Activated CD4-positive, alpha-beta T cell treated with anti-CD3 and anti-CD28 coated beads for 24 hours (primary cell): ENCODE measurements at regions not wholly inside any gene's neighbourhood (a gene's known extent, or its start where the extent isn't known, plus 50 kb on each side); places are given as distances from the start of the nearest gene placed in this dataset.
"Not testable (repeated sequence)": the region's sequence is repeated elsewhere in the genome, so short reads cannot be mapped to it uniquely, and the experiment has no call there.

Experiments used
- DNase-seq, 2 donors: peaks; one replicate each; pipeline ENCODE4 v3.0.0-alpha.2; 2020; ENCODE audit warnings: low read depth in 2 of 2

DNA sequence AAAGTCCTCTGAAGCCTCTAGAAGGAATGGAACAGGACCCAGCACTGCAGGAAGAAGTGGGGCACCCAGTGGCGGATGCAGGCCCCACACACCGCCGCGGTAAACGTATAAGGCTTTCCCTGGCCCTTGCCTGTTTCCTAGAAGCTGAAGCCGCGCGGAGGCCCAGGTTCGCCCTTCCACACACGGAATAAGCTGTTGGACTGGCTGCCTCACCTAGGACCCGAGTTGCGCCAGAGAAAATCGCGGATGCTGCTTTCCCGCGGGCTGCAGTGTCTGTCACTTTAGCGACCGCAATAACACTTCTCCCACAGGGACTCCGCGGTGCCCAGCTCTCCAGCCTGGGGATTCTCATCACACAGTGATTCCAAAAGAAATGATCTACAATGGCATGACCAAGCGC is 1736.9 kb downstream of the TP53TG3F start:
- DNase-seq: no peak

GRCh38 chr16:35197656-35198055 is 1738.2 kb downstream of the TP53TG3F start:
- DNase-seq: no peak

- DNase-seq: no peak
These were observed 1739.1 kb downstream of the TP53TG3F start for GRCh38 chr16:35198223-35199199.

- no peak for DNase-seq
These were observed 1741.2 kb downstream of the TP53TG3F start for GRCh38 chr16:35200662-35201061.

- no peak for DNase-seq
These were observed 1741.7 kb downstream of the TP53TG3F start for GRCh38 chr16:35201151-35201550.

- no peak for DNase-seq
These were observed 1744.2 kb downstream of the TP53TG3F start for GRCh38 chr16:35203636-35204035.

- DNase-seq: no peak
These were observed 1747.9 kb downstream of the TP53TG3F start for GRCh38 chr16:35207059-35207999.

GRCh38 chr16:35208001-35208935 is 1748.9 kb downstream of the TP53TG3F start:
- DNase-seq: no peak

GRCh38 chr16:35210681-35211433 is 1751.4 kb downstream of the TP53TG3F start:
- no peak for DNase-seq

DNA sequence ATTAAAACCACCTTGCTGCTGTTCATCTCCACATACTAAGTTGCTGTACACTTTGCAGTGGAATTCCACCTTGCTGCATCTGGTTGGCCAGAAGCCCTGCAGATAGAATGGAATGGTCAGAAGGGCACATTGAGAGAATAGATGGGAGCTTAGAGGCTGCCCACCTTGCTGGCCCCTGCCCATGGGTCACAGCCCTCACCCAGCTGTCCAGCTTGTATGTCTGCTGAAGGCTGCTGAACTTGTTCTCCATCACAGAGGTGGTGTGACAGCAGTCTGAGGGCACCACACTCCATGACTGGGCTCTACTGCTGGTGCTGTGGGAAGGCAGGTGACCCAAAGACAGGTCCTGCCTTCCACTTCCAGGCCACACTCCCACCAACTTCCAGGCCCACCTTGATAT is 1755.4 kb downstream of the TP53TG3F start:
- no peak for DNase-seq

GRCh38 chr16:35215287-35215686 is 1755.9 kb downstream of the TP53TG3F start:
- no peak for DNase-seq

DNA sequence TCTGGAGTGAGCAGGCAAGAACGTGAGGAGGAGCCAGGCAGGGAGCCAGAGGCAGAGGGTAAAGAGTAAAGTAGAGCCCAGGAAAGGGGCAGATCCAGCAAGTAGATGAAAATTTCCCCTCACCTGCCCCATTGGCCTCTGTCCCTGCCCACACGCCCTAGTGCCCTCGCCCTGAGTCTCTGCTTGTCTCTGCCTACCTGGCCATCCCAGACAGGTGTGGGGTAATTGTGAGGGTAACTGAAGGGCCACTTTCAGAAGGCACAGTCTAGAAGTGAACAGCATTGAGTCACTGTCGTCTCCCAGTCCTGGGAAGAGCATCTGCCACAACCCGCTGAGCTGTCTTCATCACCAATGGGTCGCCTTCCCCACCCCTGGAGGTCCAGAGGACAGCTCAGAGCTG is 1756.8 kb downstream of the TP53TG3F start:
- DNase-seq: not testable (repeated sequence)

- DNase-seq: no peak
These were observed 1762.2 kb downstream of the TP53TG3F start for GRCh38 chr16:35221482-35222185.

- DNase-seq: no peak
These were observed 1775.3 kb downstream of the TP53TG3F start for GRCh38 chr16:35234679-35235078.

- DNase-seq: no peak
These were observed 1780.1 kb downstream of the TP53TG3F start for GRCh38 chr16:35239561-35239960.

- no peak for DNase-seq
These were observed 1789.6 kb downstream of the TP53TG3F start for GRCh38 chr16:35249051-35249450.

DNA sequence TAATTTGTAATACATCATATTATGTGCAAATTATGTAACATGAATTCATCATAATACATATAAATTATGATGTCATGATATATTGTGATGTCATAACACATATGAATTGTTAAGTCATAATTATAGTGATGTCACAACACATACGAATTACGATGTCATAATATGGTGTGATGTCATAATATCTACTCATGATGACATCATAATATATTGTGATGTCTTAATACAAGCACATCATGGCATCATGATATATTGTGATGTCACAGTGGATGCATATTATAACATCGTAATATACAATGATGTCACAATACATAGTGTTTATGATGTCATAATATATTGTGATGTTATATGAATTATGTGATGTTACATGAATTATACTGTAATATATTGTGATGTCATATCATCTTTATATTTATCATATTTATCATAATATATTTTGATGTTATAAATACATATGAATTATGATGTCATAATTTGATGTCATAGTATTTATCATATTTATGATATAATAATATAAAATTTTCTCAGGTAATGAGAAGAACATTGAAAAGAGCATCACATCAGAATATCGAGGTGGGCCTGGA is 1793.0 kb downstream of the TP53TG3F start:
- DNase-seq: no peak

DNA sequence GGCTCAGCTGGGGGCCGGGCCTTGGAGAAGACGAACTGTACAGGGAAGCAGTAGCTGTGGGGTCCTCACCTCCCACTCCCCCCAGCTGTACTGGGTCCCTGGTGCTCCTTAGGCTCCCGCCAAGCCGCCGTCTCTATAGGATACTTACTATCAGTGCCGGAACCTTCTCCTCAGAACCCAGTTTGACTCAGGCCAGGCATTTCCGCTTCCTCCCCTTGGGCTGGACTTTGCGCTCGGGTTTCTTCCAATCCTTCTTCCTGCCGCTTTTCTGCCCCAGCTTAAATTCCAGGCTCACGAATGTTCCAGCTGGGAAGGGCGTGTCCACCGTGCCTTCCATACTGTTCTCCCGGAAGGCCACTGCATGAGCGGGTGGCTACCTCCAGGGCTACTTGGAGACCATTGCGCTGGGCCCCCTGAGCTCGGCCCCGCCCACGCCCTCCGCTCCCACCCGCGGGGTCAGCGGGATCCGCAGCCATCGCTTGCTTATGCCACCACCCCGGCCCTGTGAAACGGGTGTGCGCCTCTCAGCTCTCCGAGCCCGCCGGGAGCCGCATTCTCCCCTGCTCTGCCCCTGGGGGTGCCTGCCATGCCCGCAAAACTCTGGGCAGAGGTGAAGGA is 1795.9 kb downstream of the TP53TG3F start:
- DNase-seq: no peak

DNA sequence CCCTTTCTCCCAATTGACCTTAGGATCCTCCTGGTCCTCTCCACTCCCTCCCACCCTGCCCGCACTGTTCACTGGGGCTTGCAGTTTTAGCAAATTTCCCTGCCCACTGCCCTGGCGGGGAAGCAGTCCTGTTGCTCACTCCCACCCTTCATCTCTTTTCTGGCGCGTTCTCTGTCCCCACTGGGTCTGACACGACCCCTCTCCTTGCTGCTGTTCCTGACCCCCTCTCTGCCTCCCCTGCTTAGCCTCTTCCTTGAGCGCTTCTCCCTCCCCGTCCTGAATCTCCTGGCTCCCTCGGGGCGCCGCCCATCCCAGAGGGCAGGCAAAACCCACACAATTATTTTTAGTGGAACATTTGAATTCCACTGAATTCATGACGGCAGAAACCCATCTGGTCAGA is 1796.4 kb downstream of the TP53TG3F start:
- no peak for DNase-seq
